GM12874 (cell line): ENCODE measurements at regions not wholly inside any gene's neighbourhood (a gene's known extent, or its start where the extent isn't known, plus 50 kb on each side); places are given as distances from the start of the nearest gene placed in this dataset.

Experiments used
- TF ChIP-seq, protein P1 (sequence below): IDR thresholded peaks from 2 replicates; pipeline ENCODE4 v1.5.1; 2011; ENCODE audit warnings: low read depth, mild to moderate bottlenecking, control low read depth, low read length, moderate library complexity; ENCODE audit not compliant: insufficient read depth

- TF ChIP-seq, protein P1, sequence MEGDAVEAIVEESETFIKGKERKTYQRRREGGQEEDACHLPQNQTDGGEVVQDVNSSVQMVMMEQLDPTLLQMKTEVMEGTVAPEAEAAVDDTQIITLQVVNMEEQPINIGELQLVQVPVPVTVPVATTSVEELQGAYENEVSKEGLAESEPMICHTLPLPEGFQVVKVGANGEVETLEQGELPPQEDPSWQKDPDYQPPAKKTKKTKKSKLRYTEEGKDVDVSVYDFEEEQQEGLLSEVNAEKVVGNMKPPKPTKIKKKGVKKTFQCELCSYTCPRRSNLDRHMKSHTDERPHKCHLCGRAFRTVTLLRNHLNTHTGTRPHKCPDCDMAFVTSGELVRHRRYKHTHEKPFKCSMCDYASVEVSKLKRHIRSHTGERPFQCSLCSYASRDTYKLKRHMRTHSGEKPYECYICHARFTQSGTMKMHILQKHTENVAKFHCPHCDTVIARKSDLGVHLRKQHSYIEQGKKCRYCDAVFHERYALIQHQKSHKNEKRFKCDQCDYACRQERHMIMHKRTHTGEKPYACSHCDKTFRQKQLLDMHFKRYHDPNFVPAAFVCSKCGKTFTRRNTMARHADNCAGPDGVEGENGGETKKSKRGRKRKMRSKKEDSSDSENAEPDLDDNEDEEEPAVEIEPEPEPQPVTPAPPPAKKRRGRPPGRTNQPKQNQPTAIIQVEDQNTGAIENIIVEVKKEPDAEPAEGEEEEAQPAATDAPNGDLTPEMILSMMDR: no peak
Measured at GRCh38 chr14:83247924-83248639, 1714.4 kb upstream of the SEL1L start.

GRCh38 chr14:83251402-83251801 is 1717.7 kb upstream of the SEL1L start:
- TF ChIP-seq, protein P1: no peak

GRCh38 chr14:83253870-83254269 is 1720.2 kb upstream of the SEL1L start:
- TF ChIP-seq, protein P1: no peak

DNA sequence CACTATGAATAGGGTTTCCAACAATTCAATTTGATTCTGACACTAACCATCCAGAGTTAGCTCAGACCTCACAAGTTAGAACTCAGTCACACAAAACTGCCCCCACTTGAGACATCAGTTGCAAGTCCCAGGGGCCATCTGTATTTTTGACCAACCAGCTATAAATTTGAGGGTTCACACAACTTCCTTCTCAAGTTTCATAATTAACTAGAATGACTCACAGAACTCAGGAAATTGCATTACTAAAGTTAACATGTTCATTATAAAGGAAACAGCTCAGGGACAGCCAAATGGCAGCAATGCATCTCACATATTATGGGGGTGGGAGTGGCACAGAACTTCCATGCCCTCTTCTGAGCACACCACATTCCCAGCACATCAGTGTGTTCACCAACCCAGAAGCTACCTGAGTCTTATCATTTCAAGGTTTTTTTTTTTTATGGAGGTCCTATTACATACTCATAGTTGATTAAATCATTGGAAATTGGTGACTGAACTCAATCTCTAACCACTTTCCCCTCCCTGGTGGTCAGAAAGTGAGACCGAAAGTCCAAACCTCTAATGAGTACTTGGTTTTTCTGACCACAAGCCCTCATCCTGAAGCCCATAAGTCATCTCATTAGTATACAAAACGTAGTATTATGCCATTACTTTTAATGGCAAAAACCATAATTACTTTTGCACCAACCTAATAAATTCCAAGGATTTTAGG is 1721.5 kb upstream of the SEL1L start:
- TF ChIP-seq, protein P1: no peak

DNA sequence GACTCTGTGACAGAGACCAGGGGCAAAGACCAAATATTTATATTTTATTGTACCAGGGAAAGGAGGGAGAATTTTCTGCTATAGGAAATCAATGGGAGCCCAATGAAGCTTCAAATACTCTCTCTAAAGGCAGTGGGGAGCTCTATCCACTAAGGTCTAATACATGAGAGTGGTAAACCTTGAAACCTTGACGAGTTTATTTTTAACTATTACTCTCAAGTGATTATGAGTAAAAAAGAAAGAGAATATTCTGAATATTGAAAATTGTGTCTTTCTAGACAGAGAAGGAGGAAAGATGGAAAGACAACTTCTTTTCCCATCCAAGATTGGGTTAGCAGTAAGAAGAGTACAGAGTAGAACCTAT is 1722.1 kb upstream of the SEL1L start:
- TF ChIP-seq, protein P1: no peak

DNA sequence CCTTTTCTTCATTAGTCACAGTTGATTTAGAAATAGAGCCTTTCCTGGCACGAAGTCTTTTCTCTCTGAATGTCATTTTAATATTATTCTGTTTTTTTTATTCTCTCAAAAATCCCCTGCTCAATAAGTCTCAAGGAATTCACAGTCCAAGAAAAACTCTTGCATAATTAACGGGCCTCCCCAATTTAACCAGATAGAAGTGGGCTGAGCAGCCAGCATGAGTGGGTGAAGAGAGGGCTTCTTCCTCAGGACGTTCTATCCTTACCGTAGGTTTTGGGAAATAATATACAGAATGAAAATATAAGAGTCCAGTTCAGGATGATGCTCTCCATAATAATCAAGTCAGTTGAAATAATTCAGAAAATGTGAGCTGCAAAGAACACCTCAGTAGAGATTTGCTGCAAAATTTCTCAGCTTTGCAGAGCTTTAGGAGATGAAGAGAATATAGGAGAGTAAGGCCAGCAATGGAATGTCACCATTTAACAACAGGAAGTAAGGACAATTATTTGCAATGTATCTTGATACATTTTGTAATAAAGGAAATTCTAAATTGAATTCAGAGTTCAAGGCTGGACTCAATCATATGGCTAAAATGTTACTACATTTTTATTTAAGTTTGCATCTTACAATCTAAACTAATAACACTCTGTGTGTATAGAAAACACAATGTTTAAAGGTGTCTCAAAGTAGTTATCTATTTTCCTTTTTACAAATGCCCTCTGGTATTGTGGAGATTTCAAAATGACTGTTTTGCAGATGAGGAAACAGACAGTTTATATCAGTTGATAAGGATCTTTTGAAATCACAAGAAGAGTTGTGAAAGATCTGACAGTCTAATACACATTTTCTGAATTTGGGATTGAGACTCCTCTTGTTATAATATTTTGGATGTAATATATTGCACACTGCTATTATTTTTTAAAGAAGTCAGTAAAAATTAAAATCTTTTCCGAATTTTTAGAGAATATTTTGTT is 1724.1 kb upstream of the SEL1L start:
- TF ChIP-seq, protein P1: no peak

GRCh38 chr14:83260751-83261150 is 1727.1 kb upstream of the SEL1L start:
- TF ChIP-seq, protein P1: no peak
